A549 (cell line): ENCODE measurements at regions not wholly inside any gene's neighbourhood (a gene's known extent, or its start where the extent isn't known, plus 50 kb on each side); places are given as distances from the start of the nearest gene placed in this dataset.

Experiments
- ATAC-seq, 2 experiments: fragments of 200-7000 bp in 1 of 2; fragments of >200 bp in 1 of 2; cut with Nextera tagmentation in 1 of 2; cut with Tn5 transposase in 1 of 2; 3 replicates each; pipeline versions ENCODE4 v1.8.0 to v1.9.1; 2018 to 2020; ENCODE audit warnings: mild to moderate bottlenecking in 1 of 2, moderate library complexity in 1 of 2
- CTCF ChIA-PET: fragments of 300-600 bp; sonication (Branson Sonifier 250); formaldehyde crosslinking; extraction: SDS; loops from one replicate; lab custom pipeline; 2021; ENCODE audit warnings: antibody characterized with exemption, inconsistent platforms; lab: Yijun Ruan, JAX
- POLR2A ChIA-PET: fragments of 350-600 bp; formaldehyde crosslinking; extraction: SDS; loops from one replicate; lab custom pipeline; 2021; ENCODE audit warnings: antibody characterized with exemption, inconsistent platforms; lab: Yijun Ruan, JAX
- DNase-seq, 2 experiments: peaks; one replicate each; pipeline versions ENCODE4 v3.0.0 to v3.0.0-alpha.2; 2011 to 2016; ENCODE audit warnings: low read depth in 1 of 2, low spot score in 1 of 2
- FAIRE-seq: peaks from 2 replicates; lab custom pipeline; 2011; peaks lifted over from hg19 to GRCh38; lab: Jason Lieb, UNC
- H3K27ac ChIP-seq, 2 experiments: fragments of >200 bp; sonication (Bioruptor Twin); formaldehyde crosslinking; 3 replicates each; pipeline ENCODE4 v1.5.1; 2016 to 2017
- H3K4me1 ChIP-seq: fragments of >200 bp; sonication (Bioruptor Twin); formaldehyde crosslinking; 3 replicates; pipeline ENCODE4 v1.6.1; 2016
- H3K4me2 ChIP-seq: fragments of >200 bp; sonication (Bioruptor Twin); formaldehyde crosslinking; 3 replicates; pipeline ENCODE4 v1.6.1; 2016
- H3K4me3 ChIP-seq: fragments of >200 bp; sonication (Bioruptor Twin); formaldehyde crosslinking; 3 replicates; pipeline ENCODE4 v1.5.1; 2016
- H3K9me3 ChIP-seq: fragments of >200 bp; sonication (Bioruptor Twin); formaldehyde crosslinking; 3 replicates; pipeline ENCODE4 v1.6.1; 2016
- ATOH8 ChIP-seq: fragments of 250-450 bp; sonication (Bioruptor Pico); IDR thresholded peaks from 2 replicates; pipeline ENCODE4 v1.5.0; 2020; ENCODE audit warnings: low read depth, mild to moderate bottlenecking, moderate library complexity
- CBX2 ChIP-seq: fragments of 200-600 bp; sonication (generic); IDR thresholded peaks from 2 replicates; pipeline ENCODE4 v1.6.1; 2016; ENCODE audit warnings: low read depth, mild to moderate bottlenecking, borderline replicate concordance
- CEBPB ChIP-seq, 2 experiments: fragments of >200 bp in 1 of 2; sonication (Bioruptor Twin) in 1 of 2; formaldehyde crosslinking in 1 of 2; IDR thresholded peaks; 2 replicates each; pipeline ENCODE4 v1.6.1; 2012 to 2016
- CHD4 ChIP-seq: fragments of 200-600 bp; sonication (generic); IDR thresholded peaks from 2 replicates; pipeline ENCODE4 v1.6.1; 2016; ENCODE audit warnings: antibody characterized with exemption, mild to moderate bottlenecking, borderline replicate concordance
- E2F6 ChIP-seq: IDR thresholded peaks from 2 replicates; pipeline ENCODE4 v1.6.1; 2012; ENCODE audit warnings: low read depth, borderline replicate concordance
- EHF ChIP-seq: fragments of 250-450 bp; sonication (Bioruptor Pico); IDR thresholded peaks from 2 replicates; pipeline ENCODE4 v1.5.0; 2020; ENCODE audit warnings: mild to moderate bottlenecking
- EP300 ChIP-seq, 2 experiments: fragments of >200 bp; sonication (Bioruptor Twin); formaldehyde crosslinking; IDR thresholded peaks; 2 replicates in 1 of 2; 3 replicates in 1 of 2; pipeline ENCODE4 v1.6.1; 2016 to 2017
- FOSL2 ChIP-seq, 2 experiments: fragments of 450-650 bp in 1 of 2; fragments of >200 bp in 1 of 2; sonication (Bioruptor Twin) in 1 of 2; formaldehyde crosslinking; IDR thresholded peaks; 2 replicates each; pipeline versions ENCODE4 v1.5.0 to v1.6.1; 2016 to 2020; ENCODE audit warnings: mild to moderate bottlenecking in 1 of 2, moderate library complexity in 1 of 2
- HMGXB4 ChIP-seq: fragments of 250-450 bp; sonication (Bioruptor Pico); IDR thresholded peaks from 2 replicates; pipeline ENCODE4 v1.5.0; 2021; ENCODE audit warnings: mild to moderate bottlenecking, moderate library complexity, borderline replicate concordance
- HOXA7 ChIP-seq: fragments of 250-450 bp; sonication (Bioruptor Pico); IDR thresholded peaks from 2 replicates; pipeline ENCODE4 v1.5.0; 2020; ENCODE audit warnings: mild to moderate bottlenecking, moderate library complexity
- HOXB13 ChIP-seq: fragments of 250-450 bp; sonication (Bioruptor Pico); IDR thresholded peaks from 2 replicates; pipeline ENCODE4 v1.5.0; 2020; ENCODE audit warnings: low read depth, mild to moderate bottlenecking, moderate library complexity
- MAZ ChIP-seq: fragments of 150-350 bp; IDR thresholded peaks from 2 replicates; pipeline ENCODE4 v1.6.1; 2014; ENCODE audit warnings: antibody characterized with exemption, low read depth, low read length, borderline replicate concordance
- MYC ChIP-seq: IDR thresholded peaks from 2 replicates; pipeline ENCODE4 v1.6.1; 2012; ENCODE audit warnings: mild to moderate bottlenecking, inconsistent platforms, low read length, improper control_type of control experiment, borderline replicate concordance
- NFE2L2 ChIP-seq: fragments of 150-350 bp; conservative IDR thresholded peaks from 2 replicates; pipeline ENCODE4 v1.6.1; 2014; ENCODE audit warnings: low read length
- NPAS2 ChIP-seq: fragments of 250-450 bp; sonication (Bioruptor Pico); IDR thresholded peaks from 2 replicates; pipeline ENCODE4 v1.8.0; 2022; ENCODE audit warnings: mild to moderate bottlenecking, moderate library complexity, borderline replicate concordance
- PBX3 ChIP-seq: IDR thresholded peaks from 2 replicates; pipeline ENCODE4 v1.6.1; 2012
- RARB ChIP-seq: fragments of 250-450 bp; sonication (Bioruptor Pico); IDR thresholded peaks from 2 replicates; pipeline ENCODE4 v1.8.0; 2021; ENCODE audit warnings: mild to moderate bottlenecking, moderate library complexity
- RNF2 ChIP-seq: fragments of 200-600 bp; sonication (generic); IDR thresholded peaks from 2 replicates; pipeline ENCODE4 v1.6.1; 2016; ENCODE audit warnings: low read depth, mild to moderate bottlenecking, antibody characterized with exemption, moderate library complexity, borderline replicate concordance
- TP53 ChIP-seq: fragments of 250-450 bp; sonication (Bioruptor Pico); IDR thresholded peaks from 2 replicates; pipeline ENCODE4 v1.5.0; 2021; ENCODE audit warnings: mild to moderate bottlenecking, moderate library complexity
- ZSCAN20 ChIP-seq: fragments of 250-450 bp; sonication (Bioruptor Pico); IDR thresholded peaks from 2 replicates; pipeline ENCODE4 v1.8.0; 2022; ENCODE audit warnings: mild to moderate bottlenecking, moderate library complexity
- WGBS: methylation state at CpG from one replicate; pipeline ENCODE4 v1.1.6; 2017; ENCODE audit errors: missing lambda C conversion rate; 5-methylcytosine and 5-hydroxymethylcytosine counted together

GRCh38 chrX:39595977-39596376 is 501.8 kb downstream of the BCOR start:
- CTCF ChIA-PET = no interaction called here
- no peak for DNase-seq
- Histone ChIP-seq H3K4me3 (no peak overlapping the region), H3K4me1 (no peaks in the 10 kb centered on the region), H3K9me3 (no peaks in the 10 kb centered on the region), H3K4me2 (no peak overlapping the region), H3K27ac (no peak overlapping the region)
- FAIRE-seq = no peak
- 0% methylated on average over 1 of the region's 1 CpG for WGBS
- POLR2A ChIA-PET = no interaction called here
- no peak for TF ChIP-seq HOXB13 (CRISPR knock-in tag)
- TF ChIP-seq NFE2L2 = no peak
- TF ChIP-seq CBX2 = no peak
- no peak for TF ChIP-seq CHD4
- no peak for TF ChIP-seq CEBPB (IDR thresholded peaks at IDR 0.05)
- no peak for TF ChIP-seq ZSCAN20 (CRISPR knock-in tag)
- TF ChIP-seq EP300 (IDR thresholded peaks at IDR 0.05) = no peak
- TF ChIP-seq ATOH8 (CRISPR knock-in tag) = no peak
- TF ChIP-seq HOXA7 (CRISPR knock-in tag) = no peak
- no peak for TF ChIP-seq MYC
- no peak for TF ChIP-seq TP53
- no peak for TF ChIP-seq PBX3
- TF ChIP-seq RNF2 = no peak
- TF ChIP-seq NPAS2 (CRISPR knock-in tag) = no peak
- TF ChIP-seq EHF (CRISPR knock-in tag) = no peak
- no peak for TF ChIP-seq RARB
- TF ChIP-seq E2F6 = no peak
- no peak for TF ChIP-seq HMGXB4
- no peak for ATAC-seq

DNA sequence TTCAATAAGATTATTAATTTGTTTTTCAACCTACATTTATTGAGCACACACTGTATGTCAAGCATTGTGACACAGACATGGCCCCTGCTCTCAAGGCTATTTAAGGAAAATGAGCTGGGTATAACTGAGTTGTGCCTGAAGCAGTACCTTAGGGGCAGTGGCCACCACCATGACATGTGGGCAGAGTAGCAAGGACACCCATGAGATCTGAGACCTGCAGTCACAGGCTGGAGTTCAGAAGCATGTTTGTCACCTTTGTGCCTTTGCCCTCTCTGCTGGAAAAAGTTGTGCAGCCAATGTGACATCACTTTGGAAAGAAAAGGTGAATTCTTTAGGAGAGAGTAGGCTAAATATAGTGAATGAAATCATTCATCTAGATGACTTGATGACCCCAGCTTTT is 501.3 kb downstream of the BCOR start:
- CTCF ChIA-PET = no interaction called here
- POLR2A ChIA-PET = no interaction called here
- H3K9me3 ChIP-seq = no peaks in the 10 kb centered on the region
- no peaks in the 10 kb centered on the region for H3K4me1 ChIP-seq
- ATAC-seq = no peak
- FAIRE-seq = no peak
- no peak overlapping the region for H3K4me2 ChIP-seq
- TF ChIP-seq RARB (no peak), FOSL2 (IDR thresholded peaks at IDR 0.05) (no peak), FOSL2 (CRISPR knock-in tag; IDR thresholded peaks at IDR 0.05) (no peak), E2F6 (no peak)
- TF ChIP-seq, all 56 proteins: peak for 0
- DNase-seq = no peak
- Histone ChIP-seq H3K4me3 (no peak overlapping the region), H3K27ac (no peak overlapping the region)

DNA sequence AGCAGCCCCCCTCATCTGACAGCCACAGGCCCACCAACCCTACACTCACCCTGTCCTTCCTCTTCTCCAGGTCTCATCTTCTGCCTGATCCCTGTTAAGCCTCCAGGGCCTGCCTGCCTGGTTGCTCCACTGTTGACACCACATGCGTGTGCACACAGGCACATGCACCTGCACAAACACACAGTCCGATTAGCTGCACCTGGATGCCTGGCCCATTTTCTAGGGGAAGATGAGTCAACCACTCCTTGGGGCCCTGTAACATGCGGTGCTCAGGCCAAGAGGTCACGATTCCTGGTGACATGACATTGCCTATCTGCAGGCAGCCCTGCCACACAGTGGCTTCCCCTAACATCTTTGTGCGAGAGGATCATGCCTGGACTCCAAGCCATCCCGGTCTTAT is 498.4 kb downstream of the BCOR start:
- Histone ChIP-seq H3K27ac (no peak overlapping the region), H3K4me1 (no peaks in the 10 kb centered on the region), H3K4me2 (no peak overlapping the region), H3K4me3 (no peak overlapping the region), H3K9me3 (no peaks in the 10 kb centered on the region)
- DNase-seq (no peak), ATAC-seq (no peak), FAIRE-seq (peak; percentile 88)
- ChIA-PET POLR2A (no interaction called here), CTCF (no interaction called here)
- no peak for TF ChIP-seq MAZ
- 69% methylated on average over 5 of the region's 6 CpGs for WGBS
